ENCODE measurements at regions not wholly inside any gene's neighbourhood (a gene's known extent, or its start where the extent isn't known, plus 50 kb on each side); places are given as distances from the start of the nearest gene placed in this dataset.

DNA sequence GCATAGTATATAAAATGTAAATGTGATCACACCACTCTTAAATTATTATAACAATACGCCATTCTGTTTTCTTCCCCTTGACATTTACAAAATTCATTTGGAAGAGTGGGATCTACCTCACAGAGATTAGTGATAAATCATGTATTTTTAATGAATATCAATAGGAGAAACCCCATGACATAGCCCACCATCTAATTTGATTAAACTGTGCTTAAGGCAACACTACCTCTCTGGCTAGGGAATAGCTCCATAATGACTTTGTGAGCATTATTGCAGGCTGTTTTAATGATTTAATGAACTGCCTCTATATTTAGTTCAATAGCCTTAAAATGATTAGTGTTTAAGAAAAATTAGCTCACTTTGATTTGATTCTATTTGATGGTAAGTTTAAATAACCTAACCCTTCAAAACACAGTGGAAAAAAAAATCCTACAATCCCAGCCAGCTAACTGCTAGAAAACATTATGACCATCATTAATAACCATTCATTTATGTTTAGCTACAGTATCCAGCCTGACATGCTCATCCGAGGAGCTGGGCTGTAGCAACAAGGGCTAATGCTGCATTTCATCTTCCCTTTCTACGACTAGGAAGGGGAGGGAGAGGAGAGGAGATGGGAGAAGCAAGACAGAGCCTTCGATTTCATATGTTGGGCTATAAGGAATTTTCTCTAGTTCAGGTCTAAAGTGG lies 75.3 kb upstream of the BCL11A start:
- TF ChIP-seq, protein P1, sequence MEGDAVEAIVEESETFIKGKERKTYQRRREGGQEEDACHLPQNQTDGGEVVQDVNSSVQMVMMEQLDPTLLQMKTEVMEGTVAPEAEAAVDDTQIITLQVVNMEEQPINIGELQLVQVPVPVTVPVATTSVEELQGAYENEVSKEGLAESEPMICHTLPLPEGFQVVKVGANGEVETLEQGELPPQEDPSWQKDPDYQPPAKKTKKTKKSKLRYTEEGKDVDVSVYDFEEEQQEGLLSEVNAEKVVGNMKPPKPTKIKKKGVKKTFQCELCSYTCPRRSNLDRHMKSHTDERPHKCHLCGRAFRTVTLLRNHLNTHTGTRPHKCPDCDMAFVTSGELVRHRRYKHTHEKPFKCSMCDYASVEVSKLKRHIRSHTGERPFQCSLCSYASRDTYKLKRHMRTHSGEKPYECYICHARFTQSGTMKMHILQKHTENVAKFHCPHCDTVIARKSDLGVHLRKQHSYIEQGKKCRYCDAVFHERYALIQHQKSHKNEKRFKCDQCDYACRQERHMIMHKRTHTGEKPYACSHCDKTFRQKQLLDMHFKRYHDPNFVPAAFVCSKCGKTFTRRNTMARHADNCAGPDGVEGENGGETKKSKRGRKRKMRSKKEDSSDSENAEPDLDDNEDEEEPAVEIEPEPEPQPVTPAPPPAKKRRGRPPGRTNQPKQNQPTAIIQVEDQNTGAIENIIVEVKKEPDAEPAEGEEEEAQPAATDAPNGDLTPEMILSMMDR (IDR thresholded peaks at IDR 0.05): no peak
- TF ChIP-seq POLR2AphosphoS5 (IDR thresholded peaks at IDR 0.05) (no peak), POLR2A (IDR thresholded peaks at IDR 0.05) (no peak), EP300 (IDR thresholded peaks at IDR 0.05) (no peak)
- Histone ChIP-seq H3K27me3 (peaks cover 20% of the 10 kb centered on the region), H3K4me1 (no peaks in the 10 kb centered on the region), H3K27ac (no peak overlapping the region), H3K36me3 (no peaks in the 10 kb centered on the region), H3K9me3 (no peaks in the 10 kb centered on the region), H3K4me3 (no peak overlapping the region)
- WGBS: 69% methylated on average over 4 of the region's 4 CpGs
- no peak for DNase-seq (ENCODE audit: low spot score in 2 of 2)

DNA sequence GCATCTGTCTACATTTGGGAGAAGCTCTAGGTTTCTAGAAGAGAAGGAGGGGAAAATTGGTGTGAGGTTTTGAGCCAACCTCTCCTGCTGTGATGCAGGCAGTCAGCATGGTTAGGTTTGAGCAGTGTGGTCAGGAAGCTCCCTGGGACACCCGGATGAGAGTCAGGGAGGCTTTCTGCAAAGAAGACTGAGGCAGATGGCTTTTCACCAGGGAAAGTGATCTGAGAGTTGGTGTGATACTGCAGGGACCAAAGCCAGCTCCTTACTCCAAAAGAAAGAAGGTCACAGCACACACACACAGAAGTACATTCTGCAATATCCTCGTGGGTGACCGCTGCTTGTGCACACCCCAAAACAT lies 75.8 kb upstream of the BCL11A start:
- DNase-seq (ENCODE audit: low spot score in 2 of 2): no peak
- TF ChIP-seq EP300 (IDR thresholded peaks at IDR 0.05): no peak
- TF ChIP-seq, protein P1 (IDR thresholded peaks at IDR 0.05): no peak
- no peak for TF ChIP-seq POLR2AphosphoS5 (IDR thresholded peaks at IDR 0.05)
- H3K27ac ChIP-seq: no peak overlapping the region
- WGBS: 75% methylated on average over 3 of the region's 3 CpGs
- no peaks in the 10 kb centered on the region for H3K36me3 ChIP-seq
- no peaks in the 10 kb centered on the region for H3K9me3 ChIP-seq
- peaks cover 20% of the 10 kb centered on the region for H3K27me3 ChIP-seq
- H3K4me1 ChIP-seq: no peaks in the 10 kb centered on the region
- no peak overlapping the region for H3K4me3 ChIP-seq

DNA sequence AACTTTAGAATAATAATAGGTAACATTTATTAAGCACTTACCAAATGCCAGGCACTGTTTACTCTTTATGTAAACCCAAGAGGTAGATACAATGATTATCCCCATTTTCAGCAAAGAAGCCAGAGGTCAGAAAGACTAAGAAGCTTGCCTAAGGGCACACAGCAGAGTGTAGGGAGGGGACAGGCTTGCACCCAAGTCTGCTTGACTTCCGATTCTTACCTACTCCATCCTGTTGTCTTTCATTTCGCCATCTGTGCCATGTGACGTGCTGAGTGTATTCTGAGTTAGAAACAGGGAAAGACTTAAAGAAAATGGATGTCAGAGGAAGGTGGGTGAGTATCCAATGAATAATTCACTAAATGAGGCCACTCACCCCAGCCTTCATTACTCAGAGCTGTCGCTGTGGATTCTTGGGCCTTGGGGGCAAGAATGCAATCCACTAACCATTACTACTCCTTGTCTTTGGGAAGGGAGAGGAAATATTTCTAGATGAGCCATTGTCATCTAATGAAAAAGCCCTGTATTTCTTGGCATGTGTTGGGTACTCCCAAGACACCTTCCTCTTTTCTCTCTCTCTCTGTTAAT lies 76.4 kb upstream of the BCL11A start:
- Histone ChIP-seq H3K4me3 (no peak overlapping the region), H3K9me3 (no peaks in the 10 kb centered on the region), H3K36me3 (no peaks in the 10 kb centered on the region), H3K27me3 (peaks cover 20% of the 10 kb centered on the region), H3K4me1 (no peaks in the 10 kb centered on the region), H3K27ac (no peak overlapping the region)
- DNase-seq (ENCODE audit: low spot score in 2 of 2): no peak
- 77% methylated on average over 4 of the region's 4 CpGs for WGBS
- TF ChIP-seq, protein P1 (IDR thresholded peaks at IDR 0.05): no peak
- no peak for TF ChIP-seq POLR2AphosphoS5 (IDR thresholded peaks at IDR 0.05)
- TF ChIP-seq EP300 (IDR thresholded peaks at IDR 0.05): no peak
- no peak for TF ChIP-seq POLR2A (IDR thresholded peaks at IDR 0.05)

DNA sequence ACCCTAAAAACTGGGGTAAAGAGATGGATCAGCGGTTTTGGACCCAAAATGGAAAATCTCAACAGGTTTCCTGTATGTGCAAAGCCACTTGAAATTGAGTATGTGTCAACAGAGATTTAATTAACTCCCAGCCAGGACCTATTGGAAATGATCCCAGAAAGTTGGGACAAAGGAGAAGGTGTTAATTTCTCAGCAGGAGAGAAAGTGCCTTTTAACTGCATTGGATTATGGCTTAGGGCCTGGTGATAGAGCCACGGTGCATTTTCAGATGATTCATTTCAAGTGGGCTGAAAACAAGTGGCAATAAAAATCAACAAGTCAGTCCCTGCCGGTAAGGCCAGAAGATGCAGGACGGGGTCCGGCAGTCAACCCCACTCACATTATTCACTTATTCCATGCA lies 80.2 kb upstream of the BCL11A start:
- TF ChIP-seq, protein P1 (IDR thresholded peaks at IDR 0.05): no peak
- H3K4me3 ChIP-seq: no peak overlapping the region
- H3K9me3 ChIP-seq: no peaks in the 10 kb centered on the region
- H3K4me1 ChIP-seq: no peaks in the 10 kb centered on the region
- no peaks in the 10 kb centered on the region for H3K36me3 ChIP-seq
- DNase-seq (ENCODE audit: low spot score in 2 of 2): no peak
- H3K27me3 ChIP-seq: peaks cover 3% of the 10 kb centered on the region
- H3K27ac ChIP-seq: no peak overlapping the region
- 67% methylated on average over 5 of the region's 5 CpGs for WGBS

DNA sequence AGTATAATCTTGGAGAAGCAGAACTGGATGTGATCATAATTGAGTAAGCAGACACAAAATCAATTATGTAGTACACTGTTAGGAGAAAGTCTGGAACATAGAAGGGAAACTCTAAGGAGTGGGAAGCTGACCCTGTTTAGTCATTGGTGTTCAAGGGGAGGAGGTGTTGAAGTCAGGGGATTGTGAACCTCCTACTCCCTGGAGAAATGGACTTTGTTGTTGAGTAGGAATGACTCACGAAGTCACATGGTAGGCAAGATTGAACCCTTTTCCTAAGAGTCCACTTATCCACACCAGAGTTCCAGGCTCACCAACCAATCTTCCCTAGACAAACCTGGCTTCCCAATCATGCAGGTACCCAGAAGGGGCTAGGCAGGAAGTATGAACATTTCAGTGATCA lies 81.0 kb upstream of the BCL11A start:
- no peaks in the 10 kb centered on the region for H3K36me3 ChIP-seq
- no peaks in the 10 kb centered on the region for H3K4me1 ChIP-seq
- H3K27me3 ChIP-seq: peaks cover 3% of the 10 kb centered on the region
- DNase-seq (ENCODE audit: low spot score in 2 of 2): no peak
- H3K4me3 ChIP-seq: no peak overlapping the region
- H3K9me3 ChIP-seq: no peaks in the 10 kb centered on the region
- TF ChIP-seq, protein P1 (IDR thresholded peaks at IDR 0.05): no peak
- TF ChIP-seq EP300 (IDR thresholded peaks at IDR 0.05): no peak
- TF ChIP-seq POLR2AphosphoS5 (IDR thresholded peaks at IDR 0.05): no peak
- TF ChIP-seq POLR2A (IDR thresholded peaks at IDR 0.05): no peak
- 78% methylated on average over 1 of the region's 1 CpG for WGBS
- H3K27ac ChIP-seq: no peak overlapping the region

Measured in suprapubic skin (tissue), 4 donors.